GM21381 (cell line): ENCODE measurements at regions not wholly inside any gene's neighbourhood (a gene's known extent, or its start where the extent isn't known, plus 50 kb on each side); places are given as distances from the start of the nearest gene placed in this dataset.

Source experiments
- ATAC-seq: cut with Tn5 transposase; IDR thresholded peaks from one replicate; pipeline ENCODE4 v1.9.1; 2021; ENCODE audit warnings: mild to moderate bottlenecking, moderate library complexity; ENCODE audit not compliant: unreplicated experiment

- ATAC-seq, result peak; percentile 99
Observed at GRCh38 chr7:35537067-35538023, 157.6 kb downstream of the HERPUD2 start.

GRCh38 chr7:35536396-35536826, 158.5 kb downstream of the HERPUD2 start:
- no peak for ATAC-seq

- ATAC-seq, result no peak
Observed at GRCh38 chr7:35533902-35534301, 161.0 kb downstream of the HERPUD2 start.

GRCh38 chr7:35530124-35531109, 164.5 kb downstream of the HERPUD2 start:
- no peak for ATAC-seq

GRCh38 chr7:35529713-35530112, 165.2 kb downstream of the HERPUD2 start:
- no peak for ATAC-seq

- ATAC-seq, result no peak
Observed at GRCh38 chr7:35528381-35528977, 166.5 kb downstream of the HERPUD2 start.

- no peak for ATAC-seq
Observed at GRCh38 chr7:35526645-35527044, 168.3 kb downstream of the HERPUD2 start.

- ATAC-seq, result no peak
Observed at GRCh38 chr7:35524112-35524804, 170.7 kb downstream of the HERPUD2 start.

GRCh38 chr7:35523292-35523691, 171.6 kb downstream of the HERPUD2 start:
- no peak for ATAC-seq

GRCh38 chr7:35522697-35523096, 172.2 kb downstream of the HERPUD2 start:
- ATAC-seq, result no peak

GRCh38 chr7:35521941-35522340, 173.0 kb downstream of the HERPUD2 start:
- no peak for ATAC-seq

- ATAC-seq, result no peak
Observed at GRCh38 chr7:35520810-35521625, 173.9 kb downstream of the HERPUD2 start.

- peak; percentile 90 for ATAC-seq
Observed at GRCh38 chr7:35519971-35520809, 174.7 kb downstream of the HERPUD2 start.

- no peak for ATAC-seq
Observed at GRCh38 chr7:35518767-35519166, 176.2 kb downstream of the HERPUD2 start.

GRCh38 chr7:35516498-35516897, 178.4 kb downstream of the HERPUD2 start:
- no peak for ATAC-seq

GRCh38 chr7:35513828-35514227, 181.1 kb downstream of the HERPUD2 start:
- no peak for ATAC-seq

- ATAC-seq, result no peak
Observed at GRCh38 chr7:35513195-35513594, 181.7 kb downstream of the HERPUD2 start.

GRCh38 chr7:35512716-35513115, 182.2 kb downstream of the HERPUD2 start:
- ATAC-seq, result no peak
